ENCODE measurements at regions not wholly inside any gene's neighbourhood (a gene's known extent, or its start where the extent isn't known, plus 50 kb on each side); places are given as distances from the start of the nearest gene placed in this dataset.

- BruUV-seq (replicated peaks), result no TSS peak
- WGBS (ENCODE audit: low lambda C conversion rate), result 0% methylated on average over 2 of the region's 2 CpGs
- DNase-seq (ENCODE audit: low spot score) (no peak), FAIRE-seq (no peak), ATAC-seq (no peak)
- no peaks in the 10 kb centered on the region for H3K4me1 ChIP-seq (ENCODE audit: insufficient read depth, low read length)
- ChIA-PET CTCF (ENCODE audit: low intra/inter-chr PET ratio, low total read pairs) (no interaction called here), POLR2A (no interaction called here)
- H4K20me1 ChIP-seq (ENCODE audit: insufficient read depth, low read length), result no peaks in the 10 kb centered on the region
- in situ Hi-C loops (cut with HindIII; ENCODE audit: extremely low pct_ligation_motif_present, low pct_unique_long_range_greater_than_20kb), result no loop called here
- no peaks in the 10 kb centered on the region for H3K79me2 ChIP-seq (ENCODE audit: insufficient read depth, low read length)
- no peak overlapping the region for H2AFZ ChIP-seq (ENCODE audit: low read length)
- H3K27me3 ChIP-seq (ENCODE audit: control insufficient read depth in 1 of 2, insufficient read depth in 2 of 2, low read length in 2 of 2), result no peaks in the 10 kb centered on the region
- H3K36me3 ChIP-seq (replicated peaks in 1 of 2; ENCODE audit: control insufficient read depth in 1 of 2, insufficient read depth in 2 of 2, low read length in 2 of 2), result no peaks in the 10 kb centered on the region
- no peak overlapping the region for H3K4me3 ChIP-seq (replicated peaks in 1 of 3; ENCODE audit: insufficient read depth in 1 of 3, low read depth in 2 of 3, low read length in 3 of 3)
- H3K4me2 ChIP-seq (ENCODE audit: low read depth, low read length), result no peak overlapping the region
- no peaks in the 10 kb centered on the region for H3K9me3 ChIP-seq (ENCODE audit: low read length)
- intact Hi-C loops (cut with micrococcal nuclease; ENCODE audit: unreplicated experiment), result no loop called here
- no peak for TF ChIP-seq ZNF180 (CRISPR knock-in tag; IDR thresholded peaks at IDR 0.05; ENCODE audit: borderline replicate concordance, low read depth)
- no peak for TF ChIP-seq ZNF891 (CRISPR knock-in tag; IDR thresholded peaks at IDR 0.05)
- TF ChIP-seq RAD51 (IDR thresholded peaks at IDR 0.05; ENCODE audit: borderline replicate concordance), result no peak
- no peak overlapping the region for H3K9ac ChIP-seq (ENCODE audit: insufficient read depth, low read depth, low read length)
- H3K27ac ChIP-seq (ENCODE audit: extremely low read length, insufficient read depth, low read length), result no peak overlapping the region
Measured at GRCh38 chr13:61838568-61838967, 422.9 kb upstream of the PCDH20 start.

- no peak overlapping the region for H3K4me3 ChIP-seq (replicated peaks in 1 of 3; ENCODE audit: insufficient read depth in 1 of 3, low read depth in 2 of 3, low read length in 3 of 3)
- no peaks in the 10 kb centered on the region for H3K79me2 ChIP-seq (ENCODE audit: insufficient read depth, low read length)
- DNase-seq (ENCODE audit: low spot score) (no peak), ATAC-seq (no peak), FAIRE-seq (no peak)
- H3K9me3 ChIP-seq (ENCODE audit: low read length), result no peaks in the 10 kb centered on the region; the same call in 1 of the 2 replicates
- in situ Hi-C loops (cut with HindIII; ENCODE audit: extremely low pct_ligation_motif_present, low pct_unique_long_range_greater_than_20kb), result no loop called here
- CTCF ChIA-PET (ENCODE audit: low intra/inter-chr PET ratio, low total read pairs), result no interaction called here
- BruUV-seq (replicated peaks), result no TSS peak
- H2AFZ ChIP-seq (ENCODE audit: low read length), result no peak overlapping the region
- H3K27ac ChIP-seq (ENCODE audit: extremely low read length, insufficient read depth, low read length), result no peak overlapping the region
- no peaks in the 10 kb centered on the region for H3K27me3 ChIP-seq (ENCODE audit: control insufficient read depth in 1 of 2, insufficient read depth in 2 of 2, low read length in 2 of 2)
- POLR2A ChIA-PET, result no interaction called here
- H3K9ac ChIP-seq (ENCODE audit: insufficient read depth, low read depth, low read length), result no peak overlapping the region
- H4K20me1 ChIP-seq (ENCODE audit: insufficient read depth, low read length), result no peaks in the 10 kb centered on the region
- no peaks in the 10 kb centered on the region for H3K4me1 ChIP-seq (ENCODE audit: insufficient read depth, low read length)
- no peaks in the 10 kb centered on the region for H3K36me3 ChIP-seq (replicated peaks in 1 of 2; ENCODE audit: control insufficient read depth in 1 of 2, insufficient read depth in 2 of 2, low read length in 2 of 2)
- 4% methylated on average over 3 of the region's 3 CpGs for WGBS (ENCODE audit: low lambda C conversion rate)
- intact Hi-C loops (cut with micrococcal nuclease; ENCODE audit: unreplicated experiment), result no loop called here
- no peak overlapping the region for H3K4me2 ChIP-seq (ENCODE audit: low read depth, low read length)
- TF ChIP-seq ZBTB37 (CRISPR knock-in tag; IDR thresholded peaks at IDR 0.05) (no peak), KDM5A (IDR thresholded peaks at IDR 0.05; ENCODE audit: borderline replicate concordance, low read length) (no peak), FOXP1 (IDR thresholded peaks at IDR 0.05) (no peak), FOXP1 (CRISPR knock-in tag; IDR thresholded peaks at IDR 0.05) (no peak), ZNF251 (CRISPR knock-in tag; IDR thresholded peaks at IDR 0.05) (no peak), CAMTA2 (CRISPR knock-in tag; IDR thresholded peaks at IDR 0.05; ENCODE audit: borderline replicate concordance) (no peak), ZNF44 (CRISPR knock-in tag; IDR thresholded peaks at IDR 0.05) (no peak), ZNF800 (CRISPR knock-in tag; IDR thresholded peaks at IDR 0.05) (no peak), ZNF580 (CRISPR knock-in tag; IDR thresholded peaks at IDR 0.05; ENCODE audit: borderline replicate concordance, low read depth) (no peak), ZZZ3 (CRISPR knock-in tag; IDR thresholded peaks at IDR 0.05; ENCODE audit: borderline replicate concordance) (no peak), DMTF1 (CRISPR knock-in tag; IDR thresholded peaks at IDR 0.05) (no peak)
Measured at GRCh38 chr13:61833228-61833627, 417.6 kb upstream of the PCDH20 start.
